ENCODE measurements at regions not wholly inside any gene's neighbourhood (a gene's known extent, or its start where the extent isn't known, plus 50 kb on each side); places are given as distances from the start of the nearest gene placed in this dataset.
A peak's percentile ranks its signal among the peaks of the same experiment; 100 is the strongest.
"Not testable (repeated sequence)": the region's sequence is repeated elsewhere in the genome, so short reads cannot be mapped to it uniquely, and the experiment has no call there.

DNA sequence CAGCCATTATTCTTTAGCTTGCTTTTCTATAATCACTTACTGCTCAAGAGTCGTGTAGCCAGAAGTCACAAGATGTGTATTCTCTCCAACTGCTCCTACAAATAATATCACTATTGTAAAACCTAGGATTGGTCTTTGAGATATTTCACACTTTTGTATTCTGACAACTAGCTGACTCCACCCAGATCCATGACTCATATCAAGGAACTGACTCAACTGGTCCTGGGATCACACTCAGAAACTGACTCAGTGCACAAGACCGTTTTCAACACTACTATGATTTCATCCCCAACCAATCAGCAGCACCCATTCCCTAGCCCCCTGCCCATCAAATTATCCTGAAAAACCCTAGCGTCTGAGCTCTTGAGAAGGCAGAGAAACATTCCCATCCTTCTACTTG is 56.5 kb upstream of the ORC5 start:
- ATAC-seq: no peak
- H3K4me1 ChIP-seq: no peaks in the 10 kb centered on the region

GRCh38 chr7:104267701-104268368 is 60.0 kb upstream of the ORC5 start:
- Histone ChIP-seq H3K9me3 (peaks cover 0 to 11% (median 0%) of the 10 kb centered on the region in 3 donors), H3K36me3 (no peaks in the 10 kb centered on the region), H3K4me3 (no peak overlapping the region), H3K27ac (no peak overlapping the region), H3K4me1 (no peaks in the 10 kb centered on the region), H3K27me3 (no peaks in the 10 kb centered on the region)
- 46 to 48% methylated on average over 3 of the region's 3 CpGs for WGBS, 2 donors (ENCODE audit: low coverage in 1 of 2)
- no peak for ATAC-seq
- TF ChIP-seq POLR2A (IDR thresholded peaks at IDR 0.05) (no peak), EP300 (IDR thresholded peaks at IDR 0.05) (no peak), POLR2AphosphoS5 (IDR thresholded peaks at IDR 0.05) (no peak)
- TF ChIP-seq, protein P1, sequence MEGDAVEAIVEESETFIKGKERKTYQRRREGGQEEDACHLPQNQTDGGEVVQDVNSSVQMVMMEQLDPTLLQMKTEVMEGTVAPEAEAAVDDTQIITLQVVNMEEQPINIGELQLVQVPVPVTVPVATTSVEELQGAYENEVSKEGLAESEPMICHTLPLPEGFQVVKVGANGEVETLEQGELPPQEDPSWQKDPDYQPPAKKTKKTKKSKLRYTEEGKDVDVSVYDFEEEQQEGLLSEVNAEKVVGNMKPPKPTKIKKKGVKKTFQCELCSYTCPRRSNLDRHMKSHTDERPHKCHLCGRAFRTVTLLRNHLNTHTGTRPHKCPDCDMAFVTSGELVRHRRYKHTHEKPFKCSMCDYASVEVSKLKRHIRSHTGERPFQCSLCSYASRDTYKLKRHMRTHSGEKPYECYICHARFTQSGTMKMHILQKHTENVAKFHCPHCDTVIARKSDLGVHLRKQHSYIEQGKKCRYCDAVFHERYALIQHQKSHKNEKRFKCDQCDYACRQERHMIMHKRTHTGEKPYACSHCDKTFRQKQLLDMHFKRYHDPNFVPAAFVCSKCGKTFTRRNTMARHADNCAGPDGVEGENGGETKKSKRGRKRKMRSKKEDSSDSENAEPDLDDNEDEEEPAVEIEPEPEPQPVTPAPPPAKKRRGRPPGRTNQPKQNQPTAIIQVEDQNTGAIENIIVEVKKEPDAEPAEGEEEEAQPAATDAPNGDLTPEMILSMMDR (IDR thresholded peaks at IDR 0.05): peak in 1 of 4 experiments; percentile 36

More for the DNA sequence above, 56.5 kb upstream of the ORC5 start:
- Histone ChIP-seq H3K36me3 (no peaks in the 10 kb centered on the region), H3K9me3 (peaks cover 0 to 15% (median 0%) of the 10 kb centered on the region in 3 donors), H3K27me3 (no peaks in the 10 kb centered on the region), H3K27ac (no peak overlapping the region), H3K4me3 (no peak overlapping the region)
- TF ChIP-seq POLR2AphosphoS5 (IDR thresholded peaks at IDR 0.05) (no peak), POLR2A (IDR thresholded peaks at IDR 0.05) (no peak), EP300 (IDR thresholded peaks at IDR 0.05) (no peak)
- WGBS, 2 donors (ENCODE audit: low coverage in 1 of 2): 61 to 81% methylated on average over 3 of the region's 3 CpGs

GRCh38 chr7:104271948-104272347 is 56.5 kb upstream of the LHFPL3 start:
- H3K27ac ChIP-seq: no peak overlapping the region
- H3K27me3 ChIP-seq: no peaks in the 10 kb centered on the region
- 46 to 64% methylated on average over 2 of the region's 2 CpGs for WGBS, 2 donors (ENCODE audit: low coverage in 1 of 2)
- TF ChIP-seq POLR2A (IDR thresholded peaks at IDR 0.05): no peak
- no peak for TF ChIP-seq EP300 (IDR thresholded peaks at IDR 0.05)
- TF ChIP-seq POLR2AphosphoS5 (IDR thresholded peaks at IDR 0.05): no peak
- TF ChIP-seq, protein P1 (IDR thresholded peaks at IDR 0.05): no peak
- H3K9me3 ChIP-seq: peaks cover 0 to 23% (median 0%) of the 10 kb centered on the region in 3 donors
- no peak for ATAC-seq
- H3K4me1 ChIP-seq: no peaks in the 10 kb centered on the region
- H3K36me3 ChIP-seq: no peaks in the 10 kb centered on the region
- no peak overlapping the region for H3K4me3 ChIP-seq

DNA sequence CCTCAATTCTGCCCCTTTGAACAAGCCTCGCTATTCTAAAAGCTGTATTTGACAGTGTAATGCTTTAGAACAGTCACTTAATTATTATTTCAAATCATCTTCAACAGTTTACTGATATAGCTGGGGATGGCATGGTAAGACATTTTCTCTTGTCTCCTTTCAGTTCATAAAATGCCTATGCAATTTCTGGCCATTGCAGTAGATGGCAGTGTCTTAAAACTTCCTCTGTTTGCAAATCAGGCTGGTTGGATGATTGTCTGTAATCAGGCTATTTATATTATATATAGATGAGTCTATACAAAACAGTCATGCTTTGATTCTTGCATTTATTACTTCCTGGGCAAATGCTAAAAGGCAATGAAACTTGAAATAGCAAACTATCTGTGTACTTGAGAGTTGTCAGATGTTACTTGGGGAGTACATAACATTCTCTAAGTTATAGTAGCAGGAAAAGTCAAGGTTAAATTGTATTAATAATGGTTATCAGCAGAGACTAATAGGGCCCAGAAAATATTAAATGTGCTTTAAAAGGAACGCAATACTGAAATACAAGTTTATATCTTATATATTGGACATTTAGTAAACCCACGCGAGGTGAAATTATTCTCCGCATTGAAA is 55.5 kb upstream of the LHFPL3 start:
- Histone ChIP-seq H3K4me1 (no peaks in the 10 kb centered on the region), H3K27ac (no peak overlapping the region), H3K9me3 (peaks cover 0 to 26% (median 0%) of the 10 kb centered on the region in 3 donors), H3K27me3 (no peaks in the 10 kb centered on the region), H3K36me3 (no peaks in the 10 kb centered on the region), H3K4me3 (no peak overlapping the region)
- WGBS, 2 donors (ENCODE audit: low coverage in 1 of 2): 83 to 86% methylated on average over 5 of the region's 5 CpGs
- TF ChIP-seq, protein P1 (IDR thresholded peaks at IDR 0.05): peak in 1 of 4 experiments; percentile 30
- TF ChIP-seq EP300 (IDR thresholded peaks at IDR 0.05) (no peak), POLR2AphosphoS5 (IDR thresholded peaks at IDR 0.05) (no peak), POLR2A (IDR thresholded peaks at IDR 0.05) (no peak)
- ATAC-seq: no peak

- H3K27me3 ChIP-seq: no peaks in the 10 kb centered on the region
- H3K36me3 ChIP-seq: no peaks in the 10 kb centered on the region
- no peak overlapping the region for H3K27ac ChIP-seq
- no peaks in the 10 kb centered on the region for H3K4me1 ChIP-seq
- H3K9me3 ChIP-seq: peaks cover 0 to 27% (median 0%) of the 10 kb centered on the region in 3 donors
- WGBS, 2 donors (ENCODE audit: low coverage in 1 of 2): 81% methylated on average over 3 of the region's 3 CpGs; no CpG with 5 or more reads in 1 of the 2 donors
- no peak overlapping the region for H3K4me3 ChIP-seq
- no peak for TF ChIP-seq EP300 (IDR thresholded peaks at IDR 0.05)
- TF ChIP-seq POLR2AphosphoS5 (IDR thresholded peaks at IDR 0.05): no peak
- ATAC-seq: no peak
Measured at GRCh38 chr7:104275900-104276299, 52.5 kb upstream of the LHFPL3 start.

DNA sequence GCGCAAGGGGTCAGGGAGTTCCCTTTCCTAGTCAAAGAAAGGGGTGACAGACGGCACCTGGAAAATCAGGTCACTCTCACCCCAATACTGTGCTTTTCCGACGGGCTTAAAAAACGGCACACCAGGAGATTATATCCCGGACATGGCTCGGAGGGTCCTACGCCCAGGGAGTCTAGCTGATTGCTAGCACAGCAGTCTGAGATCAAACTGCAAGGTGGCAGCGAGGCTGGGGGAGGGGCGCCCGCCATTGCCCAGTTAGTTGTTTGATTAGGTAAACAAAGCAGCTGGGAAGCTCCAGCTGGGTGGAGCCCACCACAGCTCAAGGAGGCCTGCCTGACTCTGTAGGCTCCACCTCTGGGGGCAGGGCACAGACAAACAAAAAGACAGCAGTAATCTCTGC is 51.7 kb upstream of the LHFPL3 start:
- H3K4me1 ChIP-seq, ATAC-seq, H3K4me3 ChIP-seq, H3K36me3 ChIP-seq, H3K27ac ChIP-seq, H3K27me3 ChIP-seq: not testable (repeated sequence)
- no CpG with 5 or more reads among the region's 11 CpGs for WGBS, 2 donors (ENCODE audit: low coverage in 1 of 2)
- peaks cover 0 to 29% (median 0%) of the 10 kb centered on the region in 3 donors for H3K9me3 ChIP-seq

Measured in gastroesophageal sphincter (tissue), 4 donors.